Suprapubic skin (tissue), 4 donors: ENCODE measurements at regions not wholly inside any gene's neighbourhood (a gene's known extent, or its start where the extent isn't known, plus 50 kb on each side); places are given as distances from the start of the nearest gene placed in this dataset.

ENCODE experiments used
- DNase-seq, 2 donors: peaks; one replicate each; pipeline ENCODE4 v3.0.0-alpha.2; 2019; ENCODE audit warnings: low spot score in 2 of 2
- H3K27ac ChIP-seq: fragments of 200-600 bp; sonication (generic); one replicate; pipeline ENCODE4 v1.5.1; 2019
- H3K27me3 ChIP-seq: fragments of 200-600 bp; sonication (generic); one replicate; pipeline ENCODE4 v1.5.1; 2019
- H3K36me3 ChIP-seq: fragments of 200-600 bp; sonication (generic); one replicate; pipeline ENCODE4 v1.5.1; 2019
- H3K4me1 ChIP-seq: fragments of 200-600 bp; sonication (generic); one replicate; pipeline ENCODE4 v1.5.1; 2019
- H3K4me3 ChIP-seq: fragments of 200-600 bp; sonication (generic); one replicate; pipeline ENCODE4 v1.5.1; 2019; ENCODE audit warnings: mild to moderate bottlenecking
- H3K9me3 ChIP-seq: fragments of 200-600 bp; sonication (generic); one replicate; pipeline ENCODE4 v1.5.1; 2019
- CTCF ChIP-seq, 2 donors: fragments of 200-600 bp in 1 of 2; fragments of 450-650 bp in 1 of 2; sonication (generic) in 1 of 2; IDR thresholded peaks; one replicate each; pipeline ENCODE4 v1.5.1; 2016 to 2019; ENCODE audit warnings: antibody characterized with exemption in 2 of 2, mild to moderate bottlenecking in 1 of 2, moderate library complexity in 1 of 2
- EP300 ChIP-seq: sonication (generic); formaldehyde crosslinking; IDR thresholded peaks from one replicate; pipeline ENCODE4 v1.6.1; 2017; ENCODE audit warnings: antibody characterized with exemption
- POLR2A ChIP-seq, 2 donors: fragments of 450-650 bp; IDR thresholded peaks; one replicate each; pipeline ENCODE4 v1.6.1; 2017; ENCODE audit warnings: antibody characterized with exemption in 2 of 2, mild to moderate bottlenecking in 2 of 2, moderate library complexity in 2 of 2
- POLR2AphosphoS5 ChIP-seq, 3 donors: sonication (generic); formaldehyde crosslinking; IDR thresholded peaks; one replicate each; pipeline ENCODE4 v1.6.1; 2017; ENCODE audit warnings: antibody characterized with exemption in 3 of 3
- WGBS: methylation state at CpG from one replicate; pipeline ENCODE4 v1.1.5; 2018; 5-methylcytosine and 5-hydroxymethylcytosine counted together

- DNase-seq: no peak
- Histone ChIP-seq H3K36me3 (no peaks in the 10 kb centered on the region), H3K4me3 (no peak overlapping the region), H3K27me3 (no peaks in the 10 kb centered on the region), H3K27ac (no peak overlapping the region), H3K9me3 (no peaks in the 10 kb centered on the region), H3K4me1 (no peaks in the 10 kb centered on the region)
- TF ChIP-seq POLR2A (IDR thresholded peaks at IDR 0.05): no peak
- TF ChIP-seq EP300: no peak
- TF ChIP-seq POLR2AphosphoS5 (IDR thresholded peaks at IDR 0.05): no peak
- no peak for TF ChIP-seq CTCF (IDR thresholded peaks at IDR 0.05)
These were observed 63.8 kb upstream of the PLEKHG7 start for GRCh38 chr12:92639017-92639416.

GRCh38 chr12:92634730-92635129 is 68.1 kb upstream of the PLEKHG7 start:
- Histone ChIP-seq H3K27me3 (no peaks in the 10 kb centered on the region), H3K4me3 (no peak overlapping the region), H3K9me3 (no peaks in the 10 kb centered on the region), H3K36me3 (no peaks in the 10 kb centered on the region), H3K4me1 (no peaks in the 10 kb centered on the region), H3K27ac (no peak overlapping the region)
- no peak for TF ChIP-seq POLR2A (IDR thresholded peaks at IDR 0.05)
- TF ChIP-seq CTCF (IDR thresholded peaks at IDR 0.05): no peak
- no peak for TF ChIP-seq EP300
- no peak for TF ChIP-seq POLR2AphosphoS5 (IDR thresholded peaks at IDR 0.05)
- WGBS: 83% methylated on average over 2 of the region's 2 CpGs
- DNase-seq: no peak

GRCh38 chr12:92634202-92634601 is 68.6 kb upstream of the PLEKHG7 start:
- no peaks in the 10 kb centered on the region for H3K4me1 ChIP-seq
- 92% methylated on average over 6 of the region's 6 CpGs for WGBS

GRCh38 chr12:92630968-92631367 is 71.8 kb upstream of the PLEKHG7 start:
- 95% methylated on average over 6 of the region's 6 CpGs for WGBS
- H3K4me1 ChIP-seq: no peaks in the 10 kb centered on the region
- H3K27ac ChIP-seq: no peak overlapping the region
- DNase-seq: no peak
- no peak overlapping the region for H3K4me3 ChIP-seq
- H3K9me3 ChIP-seq: no peaks in the 10 kb centered on the region
- no peaks in the 10 kb centered on the region for H3K27me3 ChIP-seq
- TF ChIP-seq POLR2AphosphoS5 (IDR thresholded peaks at IDR 0.05) (no peak), EP300 (no peak), CTCF (IDR thresholded peaks at IDR 0.05) (no peak), POLR2A (IDR thresholded peaks at IDR 0.05) (no peak)
- H3K36me3 ChIP-seq: no peaks in the 10 kb centered on the region

More at GRCh38 chr12:92634202-92634601, 68.6 kb upstream of the PLEKHG7 start:
- no peak for TF ChIP-seq POLR2AphosphoS5 (IDR thresholded peaks at IDR 0.05)
- TF ChIP-seq EP300: no peak
- no peak for TF ChIP-seq CTCF (IDR thresholded peaks at IDR 0.05)
- no peak for TF ChIP-seq POLR2A (IDR thresholded peaks at IDR 0.05)
- H3K36me3 ChIP-seq: no peaks in the 10 kb centered on the region
- H3K27ac ChIP-seq: no peak overlapping the region
- H3K4me3 ChIP-seq: no peak overlapping the region
- H3K9me3 ChIP-seq: no peaks in the 10 kb centered on the region
- DNase-seq: no peak
- no peaks in the 10 kb centered on the region for H3K27me3 ChIP-seq

- WGBS: 53% methylated on average over 9 of the region's 9 CpGs
- H3K27me3 ChIP-seq: no peaks in the 10 kb centered on the region
- no peaks in the 10 kb centered on the region for H3K36me3 ChIP-seq
- no peak overlapping the region for H3K4me3 ChIP-seq
- TF ChIP-seq EP300 (no peak), POLR2AphosphoS5 (IDR thresholded peaks at IDR 0.05) (no peak), CTCF (IDR thresholded peaks at IDR 0.05) (no peak), POLR2A (IDR thresholded peaks at IDR 0.05) (no peak)
- no peaks in the 10 kb centered on the region for H3K4me1 ChIP-seq
- DNase-seq: no peak
- H3K9me3 ChIP-seq: no peaks in the 10 kb centered on the region
- no peak overlapping the region for H3K27ac ChIP-seq
These were observed 73.3 kb upstream of the PLEKHG7 start for GRCh38 chr12:92629349-92630065.
